Activated naive CD4-positive, alpha-beta T cell treated with anti-CD3 and anti-CD28 coated beads, Interleukin-2, amount 50 U/mL, for 72 hours (primary cell): ENCODE measurements at regions not wholly inside any gene's neighbourhood (a gene's known extent, or its start where the extent isn't known, plus 50 kb on each side); places are given as distances from the start of the nearest gene placed in this dataset.

ENCODE experiments used
- ATAC-seq, 2 donors: fragments of 150-1000 bp; cut with Tn5 transposase; 2 replicates each; pipeline ENCODE4 v1.10.0; 2021; ENCODE audit warnings: mild to moderate bottlenecking in 2 of 2, moderate library complexity in 2 of 2
- DNase-seq, 2 donors: peaks; one replicate each; pipeline ENCODE4 v3.0.0; 2021 to 2022; ENCODE audit warnings: low spot score in 2 of 2
- H3K27ac Mint-ChIP-seq, 2 donors: one replicate each; pipeline ENCODE4 v1.8.0; 2022; ENCODE audit warnings: mild to moderate bottlenecking in 2 of 2, mixed read lengths in 2 of 2
- H3K36me3 Mint-ChIP-seq, 2 donors: one replicate each; pipeline ENCODE4 v1.8.0; 2022; ENCODE audit warnings: mixed read lengths in 2 of 2
- H3K9me3 Mint-ChIP-seq, 2 donors: one replicate each; pipeline ENCODE4 v1.8.0; 2022; ENCODE audit warnings: mixed read lengths in 2 of 2

DNA sequence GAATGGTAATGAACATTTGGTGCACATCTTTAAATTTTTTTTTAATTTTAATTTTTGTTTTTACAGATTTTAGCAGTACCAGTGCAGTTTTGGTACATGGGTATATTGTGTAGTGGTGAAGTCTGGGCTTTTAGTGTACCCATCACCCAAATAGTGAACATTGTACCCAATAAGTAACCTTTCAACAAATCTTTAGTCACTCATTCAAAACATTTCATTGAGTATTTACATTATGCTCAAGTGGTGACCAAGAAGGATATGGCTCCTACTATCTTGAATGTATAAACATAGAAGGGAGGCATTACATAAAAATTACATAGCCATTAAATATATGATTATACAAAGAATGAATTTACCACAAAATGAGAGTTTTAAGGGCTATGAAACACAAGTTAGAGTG lies 223.3 kb downstream of the SPRY1 start:
- ATAC-seq (no peak), DNase-seq (no peak)
- Mint-ChIP-seq H3K36me3 (no peaks in the 10 kb centered on the region), H3K9me3 (peaks cover 0 to 7% of the 10 kb centered on the region in 2 donors), H3K27ac (no peak overlapping the region)

DNA sequence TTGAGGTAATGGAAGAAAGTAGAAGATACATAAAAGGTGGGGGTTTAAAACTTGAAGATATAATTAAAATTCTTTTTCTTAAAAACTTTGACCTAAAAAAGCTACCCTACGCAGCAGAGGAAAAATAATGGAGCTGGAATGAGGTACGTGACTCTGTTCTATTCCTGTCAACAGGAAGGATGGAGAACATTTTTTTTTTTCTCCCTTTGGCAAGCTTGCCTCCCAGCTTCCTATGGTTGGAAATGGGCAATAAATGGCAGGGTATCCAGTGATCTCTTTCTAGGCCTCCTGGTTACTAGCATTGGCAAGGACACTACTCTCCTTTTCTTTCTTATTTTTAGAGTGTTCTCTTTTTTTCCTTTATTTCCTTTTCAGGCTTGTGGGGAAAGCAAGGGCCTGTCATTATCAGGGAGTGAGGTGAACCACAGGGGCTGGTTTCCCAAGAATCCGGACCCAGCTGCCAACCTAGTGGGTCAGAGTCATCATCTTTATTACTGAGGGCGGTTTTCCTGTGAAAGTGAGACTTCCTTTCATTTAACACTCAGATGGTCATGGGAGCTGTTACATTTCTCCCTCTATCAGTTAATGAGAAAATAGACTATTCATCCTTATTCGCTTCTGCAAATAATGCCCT lies 224.6 kb downstream of the SPRY1 start:
- DNase-seq (no peak), ATAC-seq (no peak)
- no peak overlapping the region for H3K27ac Mint-ChIP-seq
- H3K36me3 Mint-ChIP-seq: no peaks in the 10 kb centered on the region
- peaks cover 0 to 8% of the 10 kb centered on the region in 2 donors for H3K9me3 Mint-ChIP-seq

DNA sequence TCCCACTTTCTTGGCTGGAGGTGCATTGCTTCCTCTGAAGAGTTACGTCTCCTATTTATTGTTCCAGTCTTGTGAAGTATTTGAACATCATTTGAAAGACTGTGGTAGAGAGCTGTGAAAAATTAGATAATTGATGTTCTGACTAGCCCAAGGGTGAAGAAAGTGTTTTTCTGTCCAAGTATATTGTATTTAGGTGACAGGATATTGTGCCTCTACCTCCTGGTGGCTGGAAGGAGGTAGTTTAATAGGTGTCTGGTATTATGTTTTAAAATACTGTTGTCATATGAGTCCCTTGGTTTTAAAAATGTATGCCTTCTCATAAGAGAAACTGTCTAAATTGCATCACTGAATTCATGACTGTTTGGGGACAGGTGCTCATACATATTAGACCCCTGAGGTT lies 226.0 kb downstream of the SPRY1 start:
- no peak overlapping the region for H3K27ac Mint-ChIP-seq
- no peaks in the 10 kb centered on the region for H3K36me3 Mint-ChIP-seq
- ATAC-seq: no peak
- no peak for DNase-seq
- H3K9me3 Mint-ChIP-seq: peaks cover 0 to 8% of the 10 kb centered on the region in 2 donors

DNA sequence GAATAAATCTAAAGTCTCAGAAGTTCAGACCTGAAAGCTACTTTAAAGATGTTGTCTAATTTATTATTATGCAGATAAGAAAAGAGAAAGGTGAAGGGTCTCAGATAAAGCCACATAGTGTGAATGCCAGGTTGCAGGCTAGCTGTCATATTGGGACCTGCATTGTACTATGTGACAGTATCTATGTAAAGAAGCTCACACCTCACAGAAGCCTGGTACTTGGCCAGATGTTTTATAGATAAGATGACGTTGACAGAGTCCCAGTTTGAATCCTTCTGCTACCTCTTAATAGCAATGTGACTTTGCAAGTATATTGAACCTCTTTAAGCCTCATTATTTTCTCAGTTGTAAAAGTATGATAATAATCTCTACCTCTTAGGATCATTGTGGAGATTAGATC lies 227.0 kb downstream of the SPRY1 start:
- no peak for ATAC-seq
- Mint-ChIP-seq H3K9me3 (peaks cover 0 to 5% of the 10 kb centered on the region in 2 donors), H3K27ac (no peak overlapping the region), H3K36me3 (no peaks in the 10 kb centered on the region)
- DNase-seq: no peak

DNA sequence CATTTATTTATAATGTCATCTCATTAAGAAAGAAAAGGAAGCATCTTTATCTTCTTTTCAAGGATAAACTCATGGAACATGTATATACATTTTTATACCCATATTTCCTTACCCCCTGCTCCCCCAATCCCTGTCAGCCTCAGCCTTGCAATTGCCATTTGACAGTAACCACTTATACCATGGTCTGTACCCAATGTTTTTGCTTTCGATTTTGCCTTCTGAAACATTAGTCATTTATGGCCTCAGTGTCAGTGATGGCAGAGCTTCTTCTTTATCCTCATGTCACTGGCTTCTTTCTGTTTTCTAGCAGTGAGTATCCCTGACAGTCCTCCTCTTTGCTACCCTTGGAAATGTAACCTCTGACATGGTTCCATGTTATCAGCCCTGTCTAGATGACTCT lies 228.4 kb downstream of the SPRY1 start:
- peak; percentile 45 to 69 for ATAC-seq
- no peak overlapping the region for H3K27ac Mint-ChIP-seq

DNA sequence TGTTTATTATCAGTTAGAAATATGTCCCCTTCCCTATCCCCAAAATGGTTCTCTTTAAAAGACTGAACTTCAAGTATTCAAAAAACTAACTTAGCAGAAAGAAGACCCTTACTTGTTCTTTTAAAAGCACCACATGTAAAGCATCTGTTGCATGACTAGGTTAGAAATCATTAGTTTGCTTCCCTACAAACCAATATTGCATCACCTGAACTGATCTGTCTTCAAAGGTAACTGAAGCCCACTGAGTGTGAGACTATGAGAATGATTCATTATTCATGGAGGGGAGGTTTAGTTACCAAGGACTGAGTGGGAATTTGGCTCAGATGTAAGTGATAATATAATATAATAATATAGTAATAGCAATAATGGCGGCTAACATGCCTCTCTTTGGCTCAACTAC lies 231.7 kb downstream of the SPRY1 start:
- no peak for ATAC-seq
- peaks cover 0 to 5% of the 10 kb centered on the region in 2 donors for H3K9me3 Mint-ChIP-seq
- no peak overlapping the region for H3K27ac Mint-ChIP-seq
- no peak for DNase-seq
- no peaks in the 10 kb centered on the region for H3K36me3 Mint-ChIP-seq

More for the DNA sequence above, 228.4 kb downstream of the SPRY1 start:
- no peaks in the 10 kb centered on the region for H3K36me3 Mint-ChIP-seq
- no peak for DNase-seq
- H3K9me3 Mint-ChIP-seq: peaks cover 0 to 5% of the 10 kb centered on the region in 2 donors

DNA sequence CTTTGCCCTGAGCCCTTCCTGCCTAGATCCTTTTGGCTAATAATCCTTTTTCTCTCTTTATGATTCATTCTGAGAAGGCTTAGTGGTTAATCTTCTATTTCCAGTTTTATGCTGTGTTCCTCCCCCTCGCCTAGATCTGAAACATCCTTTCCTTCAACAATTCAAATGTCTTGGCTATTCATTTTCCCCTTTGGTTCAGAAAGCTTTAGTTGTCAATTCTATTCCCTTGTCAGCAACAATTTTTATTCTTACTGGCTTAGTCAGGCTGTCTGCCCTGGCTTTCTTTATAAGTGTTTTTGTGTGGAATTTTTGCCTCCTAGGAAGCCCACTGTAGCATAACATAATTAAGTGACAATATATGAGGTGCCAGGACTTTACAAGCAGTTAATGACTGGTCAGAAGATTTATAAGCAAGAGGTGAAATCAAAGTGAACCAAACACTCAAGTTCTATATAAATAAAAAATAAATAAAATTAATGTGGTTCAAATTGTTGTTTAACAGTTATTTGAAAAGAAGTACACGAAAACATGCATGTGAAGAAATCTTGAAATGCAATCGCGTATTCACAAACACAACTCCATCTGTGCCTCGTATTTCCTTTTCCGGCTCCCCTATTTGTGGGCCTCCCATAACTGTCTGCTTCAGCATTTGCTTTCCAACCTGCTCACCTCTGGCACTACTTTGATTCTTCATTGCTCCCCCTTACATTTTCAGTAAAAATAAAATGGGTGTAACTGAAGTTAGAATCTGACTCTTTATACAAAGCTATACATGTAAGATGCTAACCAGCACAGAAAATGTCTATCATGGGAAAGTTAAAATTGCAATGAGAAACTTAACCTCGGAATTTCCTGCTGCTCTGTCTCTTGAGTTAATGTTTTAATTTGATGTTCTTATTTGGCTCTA lies 235.4 kb downstream of the SPRY1 start:
- H3K27ac Mint-ChIP-seq: no peak overlapping the region
- ATAC-seq: no peak
- DNase-seq: no peak
- H3K9me3 Mint-ChIP-seq: peaks cover 8 to 18% of the 10 kb centered on the region in 2 donors
- peaks cover 5 to 18% of the 10 kb centered on the region in 2 donors for H3K36me3 Mint-ChIP-seq

DNA sequence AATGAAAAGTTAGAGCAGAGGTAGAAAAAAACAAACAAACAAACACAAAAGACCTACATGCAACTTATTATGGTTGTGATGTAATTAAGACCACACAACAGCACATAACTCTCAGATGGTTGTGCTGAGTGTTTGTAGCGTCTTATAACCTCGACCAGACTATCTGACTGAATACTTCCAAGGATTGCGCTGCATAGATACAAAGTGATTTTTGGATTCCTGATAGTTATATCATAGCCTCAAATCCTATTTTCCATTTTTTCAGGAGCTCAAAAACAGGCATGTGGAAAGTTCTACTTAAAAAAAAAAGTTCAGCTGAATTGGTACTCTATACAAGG lies 236.1 kb downstream of the SPRY1 start:
- Mint-ChIP-seq H3K9me3 (peaks cover 9 to 22% of the 10 kb centered on the region in 2 donors), H3K27ac (no peak overlapping the region), H3K36me3 (peaks cover 6 to 19% of the 10 kb centered on the region in 2 donors)
- DNase-seq (no peak), ATAC-seq (no peak)

DNA sequence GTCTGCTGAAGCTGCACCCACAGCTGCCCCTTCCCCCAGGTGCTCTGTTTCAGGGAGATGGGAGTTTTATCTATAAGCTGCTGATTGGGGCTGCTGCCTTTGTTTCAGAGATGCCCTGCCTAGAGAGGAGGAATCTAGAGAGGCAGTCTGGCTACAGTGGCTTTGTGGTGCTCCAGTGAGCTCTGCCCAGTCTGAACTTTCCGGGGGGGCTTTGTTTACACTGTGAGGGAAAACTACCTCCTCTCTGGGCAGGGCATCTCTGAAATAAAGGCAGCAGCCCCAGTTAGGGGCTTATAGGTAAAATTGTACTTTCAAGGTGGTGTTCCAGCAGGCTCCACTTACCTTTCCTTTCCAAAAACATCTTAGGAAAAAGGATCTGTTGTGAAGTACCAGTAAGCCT lies 242.2 kb downstream of the SPRY1 start:
- peaks cover 9 to 29% of the 10 kb centered on the region in 2 donors for H3K9me3 Mint-ChIP-seq
- ATAC-seq: no peak
- H3K36me3 Mint-ChIP-seq: peaks cover 14 to 27% of the 10 kb centered on the region in 2 donors
- no peak overlapping the region for H3K27ac Mint-ChIP-seq
- DNase-seq: no peak

DNA sequence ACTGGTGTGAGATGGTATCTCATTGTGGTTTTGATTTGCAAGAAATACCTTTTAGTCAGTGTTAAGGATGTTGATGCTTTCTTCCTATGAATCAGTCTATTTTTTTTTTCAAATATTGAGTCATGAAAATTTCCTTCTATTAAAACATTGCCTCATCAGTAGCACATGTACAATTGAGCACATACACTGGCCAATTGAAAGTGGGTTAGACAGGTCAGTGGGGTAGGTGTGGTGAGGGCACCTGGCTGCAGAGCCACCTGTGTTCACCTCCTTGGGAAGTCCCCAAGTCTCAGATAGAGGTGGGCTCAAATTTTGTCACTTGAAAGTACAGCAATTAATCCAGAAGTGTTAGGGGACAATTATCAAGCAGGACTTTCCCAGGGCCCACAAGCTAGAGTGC lies 243.7 kb downstream of the SPRY1 start:
- Mint-ChIP-seq H3K9me3 (peaks cover 9 to 23% of the 10 kb centered on the region in 2 donors), H3K36me3 (peaks cover 14 to 19% of the 10 kb centered on the region in 2 donors), H3K27ac (peak overlapping the region in 1 of 2 donors; percentile 46)
- ATAC-seq: peak; percentile 56 to 92
- DNase-seq: no peak

DNA sequence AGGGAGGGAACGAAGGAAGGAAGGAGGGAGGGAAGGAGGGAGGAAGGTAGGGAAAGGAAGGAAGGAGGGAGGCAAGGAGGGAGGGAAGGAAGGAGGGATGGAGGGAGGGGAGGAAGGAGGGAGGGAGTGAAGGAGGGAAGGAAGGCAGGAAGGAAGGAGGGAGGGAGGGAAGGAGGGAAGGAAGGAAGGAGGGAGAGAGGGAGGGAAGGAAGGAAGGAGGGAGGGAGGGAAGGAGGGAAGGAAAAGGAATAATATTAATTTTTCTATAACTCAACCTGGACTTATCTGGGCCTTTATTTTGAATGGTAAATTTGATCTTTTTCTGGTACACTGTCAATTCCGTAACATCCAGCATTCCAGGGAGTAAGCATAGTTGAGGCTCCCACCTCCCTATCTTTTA lies 244.2 kb downstream of the SPRY1 start:
- Mint-ChIP-seq H3K36me3 (peaks cover 14 to 17% of the 10 kb centered on the region in 2 donors), H3K9me3 (peaks cover 9 to 22% of the 10 kb centered on the region in 2 donors), H3K27ac (no peak overlapping the region)
- DNase-seq: no peak
- no peak for ATAC-seq

DNA sequence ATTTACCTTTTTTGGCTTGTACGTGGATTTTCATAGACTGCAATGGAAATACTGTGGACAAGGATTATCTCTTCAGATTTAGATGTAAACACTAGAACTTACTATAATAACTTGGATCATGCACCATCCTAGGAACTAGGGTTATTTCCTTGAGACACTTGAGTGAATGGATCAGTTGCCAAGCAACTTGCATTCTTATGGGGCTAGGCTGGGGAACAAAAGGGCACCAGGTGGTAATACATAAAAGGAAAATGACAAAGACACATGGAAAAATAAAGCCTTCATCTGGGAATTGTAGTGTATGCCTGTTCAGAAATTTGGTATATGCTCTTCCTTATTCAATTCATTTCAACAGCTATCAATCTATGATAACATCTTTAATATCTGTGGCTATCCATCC lies 247.1 kb downstream of the SPRY1 start:
- Mint-ChIP-seq H3K36me3 (no peaks in the 10 kb centered on the region), H3K27ac (no peak overlapping the region), H3K9me3 (no peaks in the 10 kb centered on the region)
- ATAC-seq (no peak), DNase-seq (no peak)

DNA sequence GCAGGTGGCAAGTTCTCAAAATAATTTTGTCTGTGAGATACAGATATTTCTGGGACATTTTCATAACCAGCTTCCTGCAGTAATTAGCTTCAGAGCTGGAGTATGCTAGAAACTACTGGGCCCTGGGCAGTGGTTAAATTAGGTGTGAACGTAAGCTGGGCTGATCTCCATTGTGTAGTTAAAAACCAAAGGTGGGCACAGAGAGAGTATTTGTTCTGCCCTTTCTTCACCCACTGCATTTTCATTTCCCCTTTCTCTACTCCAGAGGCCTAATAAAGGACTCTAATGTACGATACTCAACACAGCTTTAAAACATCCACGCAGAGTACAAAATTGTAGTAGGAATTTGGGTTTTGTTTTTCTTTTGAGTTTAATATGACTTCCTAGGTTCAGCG lies 252.7 kb downstream of the SPRY1 start:
- no peak overlapping the region for H3K27ac Mint-ChIP-seq
- DNase-seq (no peak), ATAC-seq (no peak)
- no peaks in the 10 kb centered on the region for H3K9me3 Mint-ChIP-seq
- no peaks in the 10 kb centered on the region for H3K36me3 Mint-ChIP-seq

DNA sequence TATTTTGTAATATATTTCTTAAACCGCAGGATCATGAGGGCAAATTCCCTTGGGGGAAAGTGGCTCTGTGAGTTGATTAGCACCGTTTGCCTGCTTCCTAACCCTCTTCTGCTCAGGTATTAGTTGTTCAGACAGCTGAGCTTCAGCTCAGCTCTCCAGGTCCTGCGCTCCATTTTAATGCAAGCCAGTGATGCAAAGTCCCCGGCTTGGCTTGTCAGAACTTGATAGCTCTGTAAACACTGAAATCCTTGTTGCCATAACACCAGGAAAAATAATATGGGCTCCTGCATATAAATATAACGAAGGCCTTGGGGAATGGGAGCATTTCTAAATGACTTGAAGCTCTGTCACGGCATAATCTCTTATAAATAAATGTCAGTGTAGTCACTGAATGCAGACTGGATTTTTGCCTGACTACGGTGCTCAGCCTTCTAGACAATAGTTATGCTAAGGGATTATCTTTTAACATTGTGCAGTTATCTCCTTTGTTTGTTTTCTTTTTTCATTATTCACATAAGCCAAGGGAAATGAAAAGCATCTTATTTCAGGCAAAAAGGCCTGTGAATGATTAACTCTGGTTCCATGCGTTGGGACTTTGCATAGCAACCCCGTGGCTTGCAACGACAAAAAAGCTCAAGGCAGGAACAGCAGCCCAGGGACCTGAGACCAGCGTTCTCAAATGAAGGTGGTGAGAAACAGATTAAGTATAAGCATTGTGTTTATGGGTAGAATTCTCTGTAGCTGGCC lies 253.2 kb downstream of the SPRY1 start:
- no peak for ATAC-seq
- H3K36me3 Mint-ChIP-seq: no peaks in the 10 kb centered on the region
- no peak for DNase-seq
- no peaks in the 10 kb centered on the region for H3K9me3 Mint-ChIP-seq
- H3K27ac Mint-ChIP-seq: no peak overlapping the region

DNA sequence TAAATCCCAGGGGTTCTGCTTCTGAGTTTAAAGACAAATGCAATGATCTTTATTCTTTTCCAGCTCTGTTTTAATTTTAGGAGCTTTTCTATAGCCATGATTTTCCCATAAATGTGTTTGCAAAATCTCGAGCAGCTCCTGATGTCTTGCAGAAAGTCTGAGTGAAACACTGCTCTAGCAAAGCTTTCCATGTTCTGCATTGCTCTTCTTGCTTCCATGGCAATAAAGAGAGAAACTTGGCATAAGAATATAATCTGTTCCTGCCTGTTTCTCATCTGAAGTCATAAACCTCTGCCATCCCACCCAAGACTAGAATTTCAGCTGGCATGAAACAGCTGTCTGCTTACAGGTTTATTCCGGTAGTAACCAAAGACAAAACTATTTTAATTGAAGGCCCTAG lies 254.5 kb downstream of the SPRY1 start:
- H3K27ac Mint-ChIP-seq: no peak overlapping the region

DNA sequence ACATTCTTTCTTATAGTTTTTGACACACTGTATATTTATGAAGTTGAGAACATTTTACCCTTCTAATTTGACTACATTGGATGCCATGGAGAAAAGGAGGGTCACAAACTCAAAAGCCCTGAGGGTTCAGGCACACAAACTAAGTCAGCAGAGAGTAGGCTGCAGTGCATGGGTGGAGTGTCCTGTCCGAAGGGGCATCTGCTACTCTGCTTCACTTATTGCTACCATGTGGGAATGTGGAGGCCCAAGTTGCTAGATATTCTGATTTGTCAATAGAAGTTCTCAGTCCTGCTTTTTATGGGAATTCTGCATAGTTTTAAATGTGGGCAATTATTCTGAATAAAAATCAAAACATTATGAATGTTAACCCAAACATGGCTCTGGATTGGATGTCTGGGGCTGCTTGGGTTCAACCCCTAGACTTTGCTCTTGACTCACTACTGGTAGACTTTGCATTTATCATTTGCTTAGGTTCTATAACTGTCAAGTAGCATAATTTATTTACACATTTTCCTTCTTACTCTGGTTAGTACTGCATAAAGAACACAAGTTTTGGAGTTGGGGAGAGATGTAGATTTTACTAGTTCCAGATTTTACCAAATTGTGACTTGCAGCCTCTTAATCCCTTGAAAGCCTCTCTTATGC lies 255.1 kb downstream of the SPRY1 start:
- no peaks in the 10 kb centered on the region for H3K36me3 Mint-ChIP-seq
- ATAC-seq: no peak
- H3K9me3 Mint-ChIP-seq: no peaks in the 10 kb centered on the region
- DNase-seq: no peak
- no peak overlapping the region for H3K27ac Mint-ChIP-seq

More for the DNA sequence above, 254.5 kb downstream of the SPRY1 start:
- Mint-ChIP-seq H3K9me3 (no peaks in the 10 kb centered on the region), H3K36me3 (no peaks in the 10 kb centered on the region)
- no peak for ATAC-seq
- no peak for DNase-seq

DNA sequence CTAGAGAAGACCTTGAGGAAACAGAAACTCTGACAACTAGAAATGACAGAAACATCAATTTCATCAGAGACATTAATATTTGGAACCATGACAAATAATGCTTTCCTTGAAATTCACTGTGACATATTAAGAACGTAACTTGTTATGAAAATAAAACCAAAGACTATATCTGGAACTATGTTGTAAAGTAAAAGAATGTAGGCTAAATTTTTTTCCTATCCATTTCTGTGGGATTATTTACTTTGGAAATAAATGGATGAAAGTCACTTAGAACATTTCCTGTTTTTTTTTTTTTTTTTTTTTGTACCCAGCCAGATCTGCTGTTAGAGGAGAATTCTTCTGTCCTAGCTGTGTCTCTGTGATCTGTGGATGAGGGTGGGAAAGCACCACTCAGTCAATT lies 255.9 kb downstream of the SPRY1 start:
- Mint-ChIP-seq H3K27ac (no peak overlapping the region), H3K36me3 (peaks cover 5 to 7% of the 10 kb centered on the region in 2 donors), H3K9me3 (peaks cover 6% of the 10 kb centered on the region in 2 donors)
- DNase-seq (no peak), ATAC-seq (no peak)
